ENCODE measurements at regions not wholly inside any gene's neighbourhood (a gene's known extent, or its start where the extent isn't known, plus 50 kb on each side); places are given as distances from the start of the nearest gene placed in this dataset.

DNA sequence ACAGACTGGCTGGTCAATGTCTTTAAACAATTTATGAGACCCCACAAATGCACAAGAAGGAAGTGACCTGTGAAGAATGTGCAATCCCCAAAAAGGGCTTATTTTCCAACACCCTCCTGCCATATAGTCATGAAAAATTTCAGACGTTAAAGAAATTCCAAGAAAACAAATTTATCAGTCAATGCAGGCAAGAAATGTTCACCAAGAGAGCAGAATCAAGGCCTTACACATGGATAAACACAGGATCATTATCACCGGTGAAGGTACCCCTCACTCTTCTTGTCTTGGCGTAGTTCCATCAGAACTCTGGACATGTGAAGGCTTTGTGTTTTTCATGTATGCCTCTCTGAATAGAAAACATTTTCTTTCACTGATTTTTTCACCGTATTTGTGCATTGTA is 186.7 kb upstream of the GALNTL6 start:
- H3K27me3 Mint-ChIP-seq (ENCODE audit: low read depth, unreplicated experiment), result no peaks in the 10 kb centered on the region
- no peak for FAIRE-seq
- Histone ChIP-seq H3K4me3 (ENCODE audit: insufficient read depth, low read depth, low read length) (no peak overlapping the region), H4K20me1 (ENCODE audit: insufficient read depth, low read length) (no peaks in the 10 kb centered on the region), H2AFZ (ENCODE audit: low read depth, low read length) (no peak overlapping the region), H3K9ac (ENCODE audit: low read length) (no peak overlapping the region), H3K36me3 (ENCODE audit: insufficient read depth, low read length) (no peaks in the 10 kb centered on the region), H3K4me2 (ENCODE audit: low read length) (no peak overlapping the region), H3K4me1 (ENCODE audit: insufficient read depth, low read length) (no peaks in the 10 kb centered on the region), H3K27ac (ENCODE audit: low read depth, low read length) (no peak overlapping the region), H3K79me2 (ENCODE audit: insufficient read depth, low read length) (no peaks in the 10 kb centered on the region), H3K9me3 (ENCODE audit: insufficient read depth, low read depth, low read length) (no peaks in the 10 kb centered on the region), H3K27me3 (ENCODE audit: insufficient read depth, low read length) (no peaks in the 10 kb centered on the region)
- no peaks in the 10 kb centered on the region for H3K36me3 Mint-ChIP-seq (ENCODE audit: low read depth, unreplicated experiment)
- no peaks in the 10 kb centered on the region for H3K9me3 Mint-ChIP-seq (ENCODE audit: unreplicated experiment)
- TF ChIP-seq EZH2 (IDR thresholded peaks at IDR 0.05; ENCODE audit: insufficient read depth, low read length), result no peak
- TF ChIP-seq, protein P1, sequence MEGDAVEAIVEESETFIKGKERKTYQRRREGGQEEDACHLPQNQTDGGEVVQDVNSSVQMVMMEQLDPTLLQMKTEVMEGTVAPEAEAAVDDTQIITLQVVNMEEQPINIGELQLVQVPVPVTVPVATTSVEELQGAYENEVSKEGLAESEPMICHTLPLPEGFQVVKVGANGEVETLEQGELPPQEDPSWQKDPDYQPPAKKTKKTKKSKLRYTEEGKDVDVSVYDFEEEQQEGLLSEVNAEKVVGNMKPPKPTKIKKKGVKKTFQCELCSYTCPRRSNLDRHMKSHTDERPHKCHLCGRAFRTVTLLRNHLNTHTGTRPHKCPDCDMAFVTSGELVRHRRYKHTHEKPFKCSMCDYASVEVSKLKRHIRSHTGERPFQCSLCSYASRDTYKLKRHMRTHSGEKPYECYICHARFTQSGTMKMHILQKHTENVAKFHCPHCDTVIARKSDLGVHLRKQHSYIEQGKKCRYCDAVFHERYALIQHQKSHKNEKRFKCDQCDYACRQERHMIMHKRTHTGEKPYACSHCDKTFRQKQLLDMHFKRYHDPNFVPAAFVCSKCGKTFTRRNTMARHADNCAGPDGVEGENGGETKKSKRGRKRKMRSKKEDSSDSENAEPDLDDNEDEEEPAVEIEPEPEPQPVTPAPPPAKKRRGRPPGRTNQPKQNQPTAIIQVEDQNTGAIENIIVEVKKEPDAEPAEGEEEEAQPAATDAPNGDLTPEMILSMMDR (IDR thresholded peaks at IDR 0.05; ENCODE audit: insufficient read depth, low read depth, low read length), result no peak
- H3K4me1 Mint-ChIP-seq (ENCODE audit: low read depth, unreplicated experiment), result no peaks in the 10 kb centered on the region
- no peak for DNase-seq (ENCODE audit: low read depth)
- no peak overlapping the region for H3K27ac Mint-ChIP-seq (ENCODE audit: unreplicated experiment)
- H3K4me3 Mint-ChIP-seq (ENCODE audit: unreplicated experiment), result no peak overlapping the region

DNA sequence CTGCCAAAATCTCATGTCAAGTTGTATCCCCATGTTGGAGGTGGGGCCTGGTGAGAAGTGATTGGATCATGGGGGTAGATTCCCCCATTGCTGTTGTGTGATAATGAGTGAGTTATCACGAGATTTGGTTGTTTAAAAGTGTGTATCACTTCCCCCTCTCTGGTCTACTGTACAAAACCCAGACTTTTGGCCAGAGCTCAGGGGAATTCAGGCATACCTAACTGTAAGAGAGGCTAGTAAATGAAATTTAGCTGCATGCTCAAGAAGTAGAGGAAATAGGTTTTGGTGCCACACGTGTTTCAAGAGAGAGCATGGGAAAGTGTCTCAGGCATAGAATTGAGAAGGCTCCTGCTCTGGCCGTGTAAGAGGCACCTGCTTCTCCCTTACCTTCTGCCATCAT is 190.5 kb upstream of the GALNTL6 start:
- Mint-ChIP-seq H3K4me3 (ENCODE audit: unreplicated experiment) (no peak overlapping the region), H3K27ac (ENCODE audit: unreplicated experiment) (no peak overlapping the region), H3K9me3 (ENCODE audit: unreplicated experiment) (peaks cover 2% of the 10 kb centered on the region), H3K4me1 (ENCODE audit: low read depth, unreplicated experiment) (no peaks in the 10 kb centered on the region), H3K36me3 (ENCODE audit: low read depth, unreplicated experiment) (no peaks in the 10 kb centered on the region), H3K27me3 (ENCODE audit: low read depth, unreplicated experiment) (no peaks in the 10 kb centered on the region)
- no peak for FAIRE-seq
- no peaks in the 10 kb centered on the region for H3K9me3 ChIP-seq (ENCODE audit: insufficient read depth, low read depth, low read length)
- TF ChIP-seq, protein P1 (IDR thresholded peaks at IDR 0.05; ENCODE audit: insufficient read depth, low read depth, low read length), result no peak
- no peak for TF ChIP-seq EZH2 (IDR thresholded peaks at IDR 0.05; ENCODE audit: insufficient read depth, low read length)
- H3K9ac ChIP-seq (ENCODE audit: low read length), result no peak overlapping the region
- no peaks in the 10 kb centered on the region for H3K4me1 ChIP-seq (ENCODE audit: insufficient read depth, low read length)
- H4K20me1 ChIP-seq (ENCODE audit: insufficient read depth, low read length), result no peaks in the 10 kb centered on the region
- no peak overlapping the region for H3K27ac ChIP-seq (ENCODE audit: low read depth, low read length)
- H3K4me3 ChIP-seq (ENCODE audit: insufficient read depth, low read depth, low read length), result no peak overlapping the region
- H3K79me2 ChIP-seq (ENCODE audit: insufficient read depth, low read length), result no peaks in the 10 kb centered on the region
- no peak overlapping the region for H3K4me2 ChIP-seq (ENCODE audit: low read length)
- no peak overlapping the region for H2AFZ ChIP-seq (ENCODE audit: low read depth, low read length)
- no peaks in the 10 kb centered on the region for H3K36me3 ChIP-seq (ENCODE audit: insufficient read depth, low read length)
- no peak for DNase-seq (ENCODE audit: low read depth)
- no peaks in the 10 kb centered on the region for H3K27me3 ChIP-seq (ENCODE audit: insufficient read depth, low read length)

DNA sequence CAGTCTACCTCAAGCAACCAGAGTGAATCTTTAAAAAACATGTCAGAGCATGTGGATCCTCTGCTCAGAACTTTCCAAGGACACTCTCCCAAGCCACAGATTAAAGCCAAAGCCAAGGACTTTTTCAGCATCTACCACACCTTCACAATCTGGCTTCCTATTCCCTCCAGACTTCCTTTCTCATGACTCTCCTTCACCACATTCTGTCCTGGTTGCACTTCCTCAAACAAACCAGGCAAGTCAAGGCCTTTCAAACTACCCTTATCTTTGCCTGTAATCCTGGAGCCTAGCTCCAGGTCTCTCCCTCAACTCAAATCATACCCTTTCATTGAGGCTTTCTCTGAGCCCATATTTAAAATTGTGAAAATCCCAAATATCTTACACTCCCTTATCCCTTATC is 191.6 kb upstream of the GALNTL6 start:
- Histone ChIP-seq H3K9ac (ENCODE audit: low read length) (no peak overlapping the region), H2AFZ (ENCODE audit: low read depth, low read length) (no peak overlapping the region), H3K9me3 (ENCODE audit: insufficient read depth, low read depth, low read length) (no peaks in the 10 kb centered on the region), H3K36me3 (ENCODE audit: insufficient read depth, low read length) (no peaks in the 10 kb centered on the region), H3K79me2 (ENCODE audit: insufficient read depth, low read length) (no peaks in the 10 kb centered on the region), H3K4me1 (ENCODE audit: insufficient read depth, low read length) (no peaks in the 10 kb centered on the region), H4K20me1 (ENCODE audit: insufficient read depth, low read length) (no peaks in the 10 kb centered on the region), H3K4me3 (ENCODE audit: insufficient read depth, low read depth, low read length) (no peak overlapping the region), H3K27ac (ENCODE audit: low read depth, low read length) (no peak overlapping the region), H3K4me2 (ENCODE audit: low read length) (no peak overlapping the region), H3K27me3 (ENCODE audit: insufficient read depth, low read length) (no peaks in the 10 kb centered on the region)
- FAIRE-seq (no peak), DNase-seq (ENCODE audit: low read depth) (no peak)
- no peaks in the 10 kb centered on the region for H3K36me3 Mint-ChIP-seq (ENCODE audit: low read depth, unreplicated experiment)
- no peak overlapping the region for H3K4me3 Mint-ChIP-seq (ENCODE audit: unreplicated experiment)
- no peaks in the 10 kb centered on the region for H3K4me1 Mint-ChIP-seq (ENCODE audit: low read depth, unreplicated experiment)
- no peak for TF ChIP-seq EZH2 (IDR thresholded peaks at IDR 0.05; ENCODE audit: insufficient read depth, low read length)
- TF ChIP-seq, protein P1 (IDR thresholded peaks at IDR 0.05; ENCODE audit: insufficient read depth, low read depth, low read length), result no peak
- no peak overlapping the region for H3K27ac Mint-ChIP-seq (ENCODE audit: unreplicated experiment)
- no peaks in the 10 kb centered on the region for H3K27me3 Mint-ChIP-seq (ENCODE audit: low read depth, unreplicated experiment)
- H3K9me3 Mint-ChIP-seq (ENCODE audit: unreplicated experiment), result peaks cover 2% of the 10 kb centered on the region

Measured in astrocyte (in vitro differentiated cells and primary cell).